RWPE2 (cell line): ENCODE measurements at regions not wholly inside any gene's neighbourhood (a gene's known extent, or its start where the extent isn't known, plus 50 kb on each side); places are given as distances from the start of the nearest gene placed in this dataset.

Source experiments
- ATAC-seq: fragments of 200-7000 bp; cut with Tn5 transposase; 3 replicates; pipeline ENCODE4 v1.9.1; 2021; ENCODE audit warnings: low read depth
- DNase-seq: peaks from one replicate; pipeline ENCODE4 v3.0.0-alpha.2; 2020; ENCODE audit warnings: low spot score
- H3K27ac ChIP-seq: fragments of 450-650 bp; 2 replicates; pipeline ENCODE4 v1.5.1; 2017; ENCODE audit warnings: mild to moderate bottlenecking; ENCODE audit not compliant: poor library complexity, severe bottlenecking
- H3K27me3 ChIP-seq: fragments of 250-450 bp; sonication (Bioruptor Pico); 2 replicates; pipeline ENCODE4 v1.5.1; 2021; ENCODE audit warnings: mild to moderate bottlenecking, moderate library complexity; ENCODE audit not compliant: insufficient read depth, poor library complexity, severe bottlenecking
- H3K36me3 ChIP-seq: fragments of 250-450 bp; sonication (Bioruptor Pico); 2 replicates; pipeline ENCODE4 v1.5.1; 2020; ENCODE audit warnings: low read depth, mild to moderate bottlenecking, moderate library complexity
- H3K4me1 ChIP-seq: fragments of 250-450 bp; sonication (Bioruptor Pico); 2 replicates; pipeline ENCODE4 v1.5.1; 2021; ENCODE audit warnings: mild to moderate bottlenecking, moderate library complexity; ENCODE audit not compliant: insufficient read depth, poor library complexity, severe bottlenecking
- H3K4me3 ChIP-seq: fragments of 250-450 bp; sonication (Bioruptor Pico); 2 replicates; pipeline ENCODE4 v1.5.1; 2021; ENCODE audit warnings: mild to moderate bottlenecking, moderate library complexity; ENCODE audit not compliant: severe bottlenecking
- H3K9me3 ChIP-seq: fragments of 250-450 bp; sonication (Bioruptor Pico); 2 replicates; pipeline ENCODE4 v1.5.1; 2021; ENCODE audit warnings: mild to moderate bottlenecking, moderate library complexity; ENCODE audit not compliant: severe bottlenecking
- TF ChIP-seq, protein P1 (sequence below): fragments of 450-650 bp; IDR thresholded peaks from one replicate; pipeline ENCODE4 v1.5.1; 2017; ENCODE audit warnings: mild to moderate bottlenecking, moderate library complexity; ENCODE audit not compliant: poor library complexity, severe bottlenecking

DNA sequence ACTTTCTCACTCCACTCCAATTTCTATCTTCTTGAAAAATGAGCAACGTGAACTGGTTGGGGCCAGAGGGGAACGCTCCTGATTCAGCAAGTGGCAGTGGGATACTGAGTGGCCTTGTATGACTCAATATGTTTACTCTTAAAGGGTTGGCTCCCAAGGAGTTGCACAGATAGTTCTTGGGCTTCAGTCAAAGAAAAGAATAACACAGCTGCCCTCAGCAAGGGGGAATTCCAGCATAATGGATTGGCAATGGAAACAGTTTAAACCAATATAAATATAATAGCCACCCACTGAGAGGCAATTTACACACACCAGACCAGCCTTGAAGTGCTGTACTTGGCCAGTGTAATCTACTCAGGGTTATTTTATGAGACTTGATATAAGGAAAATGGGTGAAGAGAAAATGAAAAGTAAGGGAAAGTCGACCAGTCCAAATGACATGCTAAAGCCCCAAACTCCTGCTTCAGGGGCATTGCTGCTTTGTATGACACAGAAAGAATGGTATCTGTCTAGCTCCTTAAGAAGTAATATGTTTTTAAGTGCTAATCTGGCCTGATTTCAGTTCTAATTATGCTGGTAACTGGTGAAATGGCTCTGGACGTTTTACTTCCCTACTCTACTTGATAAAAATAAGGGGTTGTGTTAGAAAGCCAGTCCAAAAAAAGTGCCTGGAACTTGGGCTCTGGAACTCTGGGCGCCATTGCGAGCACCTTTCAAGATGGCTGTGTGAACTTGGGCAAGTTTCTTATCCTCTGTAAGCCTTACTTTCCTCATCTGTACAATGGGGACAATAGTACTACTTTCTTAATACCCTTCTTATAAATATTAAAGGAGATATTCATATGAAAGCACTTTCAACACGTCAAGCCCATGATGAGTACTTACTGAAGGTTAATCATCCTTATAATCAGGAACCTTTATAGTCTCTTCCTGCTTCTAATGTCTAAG is 712.9 kb upstream of the MAP3K7 start:
- Histone ChIP-seq H3K9me3 (no peaks in the 10 kb centered on the region), H3K4me3 (no peak overlapping the region), H3K4me1 (no peaks in the 10 kb centered on the region), H3K27ac (no peak overlapping the region), H3K36me3 (no peaks in the 10 kb centered on the region), H3K27me3 (no peaks in the 10 kb centered on the region)
- DNase-seq: no peak
- TF ChIP-seq, protein P1, sequence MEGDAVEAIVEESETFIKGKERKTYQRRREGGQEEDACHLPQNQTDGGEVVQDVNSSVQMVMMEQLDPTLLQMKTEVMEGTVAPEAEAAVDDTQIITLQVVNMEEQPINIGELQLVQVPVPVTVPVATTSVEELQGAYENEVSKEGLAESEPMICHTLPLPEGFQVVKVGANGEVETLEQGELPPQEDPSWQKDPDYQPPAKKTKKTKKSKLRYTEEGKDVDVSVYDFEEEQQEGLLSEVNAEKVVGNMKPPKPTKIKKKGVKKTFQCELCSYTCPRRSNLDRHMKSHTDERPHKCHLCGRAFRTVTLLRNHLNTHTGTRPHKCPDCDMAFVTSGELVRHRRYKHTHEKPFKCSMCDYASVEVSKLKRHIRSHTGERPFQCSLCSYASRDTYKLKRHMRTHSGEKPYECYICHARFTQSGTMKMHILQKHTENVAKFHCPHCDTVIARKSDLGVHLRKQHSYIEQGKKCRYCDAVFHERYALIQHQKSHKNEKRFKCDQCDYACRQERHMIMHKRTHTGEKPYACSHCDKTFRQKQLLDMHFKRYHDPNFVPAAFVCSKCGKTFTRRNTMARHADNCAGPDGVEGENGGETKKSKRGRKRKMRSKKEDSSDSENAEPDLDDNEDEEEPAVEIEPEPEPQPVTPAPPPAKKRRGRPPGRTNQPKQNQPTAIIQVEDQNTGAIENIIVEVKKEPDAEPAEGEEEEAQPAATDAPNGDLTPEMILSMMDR: no peak
- ATAC-seq: no peak

DNA sequence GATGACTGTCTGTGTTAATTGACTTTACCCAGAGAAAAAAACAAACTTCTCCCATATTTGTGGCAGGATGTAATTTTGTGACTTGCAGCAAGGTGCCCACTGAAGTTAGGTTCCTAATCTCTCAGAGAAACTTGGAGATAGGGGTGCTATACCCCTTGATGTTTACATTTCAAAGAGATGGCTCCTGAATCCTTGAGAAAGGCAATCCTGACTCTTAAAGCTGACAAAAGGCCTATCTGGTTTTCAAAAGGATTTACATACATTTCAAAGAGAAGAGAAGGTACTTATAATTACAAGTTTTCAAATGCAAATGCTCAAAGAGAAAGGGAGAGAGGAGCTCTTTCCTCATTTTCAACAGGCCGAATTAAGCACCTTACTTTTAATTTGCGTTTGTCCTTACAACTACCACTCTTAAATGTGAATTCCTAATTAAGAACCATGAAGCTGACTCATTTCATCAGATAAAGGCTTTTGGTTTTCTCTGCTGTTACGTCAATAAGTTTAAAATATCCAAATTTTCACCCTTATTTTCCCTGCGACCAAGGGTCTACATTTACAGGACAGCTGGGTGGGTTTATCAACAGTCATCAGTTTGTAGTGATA is 711.8 kb upstream of the MAP3K7 start:
- DNase-seq (no peak), ATAC-seq (no peak)
- Histone ChIP-seq H3K36me3 (no peaks in the 10 kb centered on the region), H3K4me1 (no peaks in the 10 kb centered on the region), H3K9me3 (no peaks in the 10 kb centered on the region), H3K27me3 (no peaks in the 10 kb centered on the region), H3K27ac (no peak overlapping the region), H3K4me3 (no peak overlapping the region)
- TF ChIP-seq, protein P1: no peak

DNA sequence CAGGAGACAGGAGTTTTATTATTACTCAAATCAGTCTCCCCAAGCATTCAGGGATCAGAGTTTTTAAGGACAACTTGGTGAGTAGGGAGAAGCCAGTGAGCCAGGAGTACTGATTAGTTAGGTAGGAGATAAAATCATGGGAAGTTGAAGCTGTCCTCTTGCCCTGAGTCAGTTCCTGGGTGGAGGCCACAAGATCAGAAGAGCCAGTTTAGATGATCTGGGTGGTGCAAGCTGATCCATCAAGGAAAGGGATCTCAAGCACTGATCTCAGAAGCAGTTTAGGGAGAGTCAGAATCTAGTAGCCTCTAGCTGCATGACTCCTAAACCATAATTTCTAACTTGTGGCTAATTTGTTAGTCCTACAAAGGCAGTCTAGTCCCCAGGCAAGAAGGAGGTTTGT is 706.5 kb upstream of the MAP3K7 start:
- H3K9me3 ChIP-seq: no peaks in the 10 kb centered on the region
- H3K27me3 ChIP-seq: no peaks in the 10 kb centered on the region
- no peak for ATAC-seq

DNA sequence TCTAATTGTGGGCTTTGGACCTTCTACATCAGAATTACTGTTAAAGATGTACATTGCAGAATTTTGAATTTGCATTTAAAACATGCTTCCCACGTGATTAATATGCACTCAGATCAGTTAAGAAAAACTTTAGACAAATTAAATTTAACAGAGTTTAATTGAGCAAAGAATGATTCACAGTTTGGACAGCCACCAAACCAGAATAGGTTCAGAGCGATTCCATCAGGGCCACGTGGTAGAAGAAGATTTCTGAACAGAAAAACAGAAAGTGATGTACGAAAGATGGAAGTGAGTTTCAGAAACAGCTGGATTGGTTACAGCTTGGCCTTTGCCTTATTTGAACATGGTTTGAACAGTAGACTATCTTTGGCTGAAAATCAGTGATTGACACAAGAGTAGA is 704.2 kb upstream of the MAP3K7 start:
- H3K9me3 ChIP-seq: no peaks in the 10 kb centered on the region
- no peaks in the 10 kb centered on the region for H3K4me1 ChIP-seq
- H3K36me3 ChIP-seq: no peaks in the 10 kb centered on the region
- no peak for DNase-seq
- TF ChIP-seq, protein P1: no peak
- ATAC-seq: no peak
- no peak overlapping the region for H3K27ac ChIP-seq
- no peak overlapping the region for H3K4me3 ChIP-seq
- no peaks in the 10 kb centered on the region for H3K27me3 ChIP-seq

More for the DNA sequence above, 706.5 kb upstream of the MAP3K7 start:
- H3K4me3 ChIP-seq: no peak overlapping the region
- H3K36me3 ChIP-seq: no peaks in the 10 kb centered on the region
- no peak overlapping the region for H3K27ac ChIP-seq
- no peak for DNase-seq
- TF ChIP-seq, protein P1: no peak
- no peaks in the 10 kb centered on the region for H3K4me1 ChIP-seq
